Frontal cortex (tissue), 3 donors: ENCODE measurements at regions not wholly inside any gene's neighbourhood (a gene's known extent, or its start where the extent isn't known, plus 50 kb on each side); places are given as distances from the start of the nearest gene placed in this dataset.
"Not testable (repeated sequence)": the region's sequence is repeated elsewhere in the genome, so short reads cannot be mapped to it uniquely, and the experiment has no call there.

Source experiments
- DNase-seq, 2 donors: peaks; one replicate each; pipeline ENCODE4 v3.0.0; 2012; ENCODE audit warnings: low spot score in 2 of 2
- FAIRE-seq: peaks from 2 replicates; lab custom pipeline; 2012; peaks lifted over from hg19 to GRCh38; lab: Jason Lieb, UNC
- donor health status: control.
- donor health status: control.
- donor health status: control.

DNA sequence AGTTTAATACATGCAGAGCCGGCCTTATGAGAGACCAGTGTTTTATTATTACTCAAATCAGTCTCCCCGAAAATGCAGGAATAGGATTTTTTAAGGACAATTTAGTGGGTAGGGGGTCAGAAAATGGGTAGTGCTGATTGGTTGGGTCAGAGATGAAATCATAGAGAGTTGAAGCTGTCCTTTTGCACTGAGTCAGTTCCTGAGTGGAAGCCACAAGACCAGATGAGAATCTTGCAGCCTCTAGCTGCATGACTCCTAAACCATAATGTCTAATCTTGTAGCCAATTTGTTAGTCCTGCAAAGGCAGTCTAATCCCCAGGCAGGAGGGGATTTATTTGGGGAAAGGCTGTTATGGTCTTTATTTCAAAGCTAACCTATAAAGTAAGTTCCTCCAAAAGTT lies 1163.9 kb downstream of the DIAPH3 start:
- FAIRE-seq: no peak
- DNase-seq: no peak

- no peak for DNase-seq
- FAIRE-seq: no peak
These were observed 1163.0 kb downstream of the DIAPH3 start for GRCh38 chr13:59000770-59001169.

DNA sequence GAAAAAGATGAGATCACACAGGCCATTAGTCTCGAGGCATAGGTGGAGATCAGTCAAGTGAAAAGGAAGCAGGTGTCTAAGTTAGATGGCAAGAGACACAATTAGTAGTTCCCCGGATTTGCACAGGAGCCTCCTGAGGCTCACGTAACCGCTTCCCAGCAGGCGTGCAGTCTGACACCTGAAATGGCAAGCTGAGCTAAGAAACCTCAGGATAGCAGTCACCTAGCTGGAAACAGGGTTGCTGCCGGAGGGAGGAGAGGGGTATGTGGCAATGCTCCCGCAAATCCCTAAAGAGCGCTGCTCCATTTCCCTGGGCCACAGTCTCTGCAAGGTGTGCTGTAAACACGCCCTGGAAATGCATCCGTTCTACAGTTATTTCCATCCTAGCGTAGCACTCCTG lies 1151.0 kb downstream of the DIAPH3 start:
- FAIRE-seq: no peak

DNA sequence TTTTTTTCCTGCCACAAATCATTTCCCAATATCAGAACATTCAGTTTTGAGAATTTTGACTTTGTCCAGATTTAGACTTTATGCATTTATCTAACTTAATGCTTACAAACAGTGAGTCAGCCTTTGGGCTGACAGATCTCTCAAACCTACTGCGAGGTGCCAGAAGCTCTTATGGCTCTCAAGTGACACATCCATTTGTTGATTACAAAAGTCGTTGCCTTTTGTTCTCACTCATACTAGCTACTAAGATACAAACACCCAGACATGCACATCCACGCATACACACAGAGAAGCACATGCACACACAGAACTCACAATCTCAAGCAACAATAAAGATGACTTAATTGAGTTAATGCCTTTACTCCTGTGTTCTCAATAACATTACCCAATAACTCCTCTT lies 1147.5 kb downstream of the DIAPH3 start:
- FAIRE-seq (no peak), DNase-seq (no peak)

More for the DNA sequence above, 1151.0 kb downstream of the DIAPH3 start:
- no peak for DNase-seq

GRCh38 chr13:59024434-59024833 lies 1139.3 kb downstream of the DIAPH3 start:
- DNase-seq (no peak), FAIRE-seq (no peak)

DNA sequence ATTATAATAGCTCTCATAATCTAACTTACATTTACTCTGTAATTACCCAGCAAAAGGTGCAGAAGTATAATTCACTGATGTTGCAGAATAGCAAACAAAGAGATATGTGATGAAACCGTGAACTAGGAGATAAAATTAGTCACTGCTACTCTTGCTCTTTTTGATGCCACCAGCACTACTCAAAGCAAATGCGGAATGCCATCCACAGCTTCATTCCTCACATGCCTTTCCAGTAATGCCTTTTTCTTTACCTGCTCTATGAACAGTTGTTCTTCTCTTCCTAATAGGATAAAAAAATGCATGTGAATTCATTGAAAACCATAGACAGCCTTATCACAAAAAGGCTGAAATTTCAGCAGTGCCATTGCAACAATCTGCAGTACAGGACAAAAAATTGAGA lies 1129.5 kb downstream of the DIAPH3 start:
- no peak for FAIRE-seq

GRCh38 chr13:59038824-59039223 lies 1124.9 kb downstream of the DIAPH3 start:
- no peak for FAIRE-seq
- DNase-seq: no peak

More for the DNA sequence above, 1129.5 kb downstream of the DIAPH3 start:
- no peak for DNase-seq

- no peak for DNase-seq
- FAIRE-seq: no peak
These were observed 1120.7 kb downstream of the DIAPH3 start for GRCh38 chr13:59043016-59043415.

- DNase-seq: no peak
- FAIRE-seq: no peak
These were observed 1116.2 kb downstream of the DIAPH3 start for GRCh38 chr13:59047546-59047945.

- DNase-seq (no peak), FAIRE-seq (no peak)
These were observed 1102.1 kb downstream of the DIAPH3 start for GRCh38 chr13:59061621-59062020.

- FAIRE-seq (no peak), DNase-seq (no peak)
These were observed 1099.7 kb downstream of the DIAPH3 start for GRCh38 chr13:59064042-59064441.

DNA sequence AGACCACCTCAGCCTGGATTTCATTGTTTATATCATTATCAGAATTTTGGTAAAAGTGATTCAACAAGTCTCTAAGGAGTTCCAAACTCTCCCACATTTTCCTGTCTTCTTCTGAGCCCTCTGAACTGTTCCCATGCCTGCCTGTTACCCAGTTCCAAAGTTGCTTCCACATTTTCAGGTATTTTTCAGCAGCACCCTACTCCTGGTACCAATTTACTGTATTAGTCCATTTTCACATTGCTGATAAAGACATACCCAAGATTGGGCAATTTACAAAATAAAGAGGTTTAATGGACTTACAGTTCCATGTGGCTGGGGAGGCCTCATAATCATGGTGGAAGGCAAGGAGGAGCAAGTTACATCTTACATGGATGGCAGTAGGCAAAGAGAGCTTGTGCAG lies 1087.3 kb downstream of the DIAPH3 start:
- FAIRE-seq, DNase-seq: not testable (repeated sequence)

DNA sequence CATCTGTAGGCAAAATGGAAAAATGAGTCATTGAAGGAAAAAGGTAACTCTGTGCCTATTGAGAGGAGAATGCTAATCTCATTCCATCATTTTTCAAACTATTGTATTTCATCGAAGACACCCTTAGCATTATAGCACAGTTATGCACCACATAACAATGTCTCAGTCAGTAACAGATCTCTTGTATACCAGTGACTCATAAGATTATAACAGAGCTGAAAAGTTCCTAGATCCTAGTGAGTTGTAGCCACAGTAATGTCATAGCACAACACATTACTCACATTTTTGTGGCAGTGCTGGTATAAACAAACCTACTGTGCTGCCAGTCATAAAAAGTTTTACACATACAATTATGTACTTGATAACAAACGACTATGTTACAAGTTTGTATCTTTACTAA lies 1077.6 kb downstream of the DIAPH3 start:
- no peak for DNase-seq
- no peak for FAIRE-seq

DNA sequence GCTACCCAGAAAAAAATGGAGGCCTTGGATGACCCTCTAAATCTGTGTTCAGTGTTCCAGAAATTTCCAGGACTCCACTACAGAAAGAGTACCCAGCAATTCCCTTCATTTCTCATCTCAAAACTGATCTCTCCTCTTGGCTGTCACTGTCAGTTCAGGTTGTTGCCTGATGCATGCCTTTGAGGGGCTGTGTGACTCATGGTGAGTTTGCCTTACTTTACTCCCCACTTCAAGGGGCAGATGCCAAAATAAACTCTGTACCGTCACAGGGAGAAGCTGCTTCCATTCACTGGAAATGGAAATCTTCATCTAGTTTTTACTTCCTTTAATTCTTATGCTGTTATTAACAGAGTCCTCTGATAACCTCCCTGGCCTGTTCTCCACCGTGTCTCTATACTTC lies 1075.0 kb downstream of the DIAPH3 start:
- DNase-seq (no peak), FAIRE-seq (no peak)

DNA sequence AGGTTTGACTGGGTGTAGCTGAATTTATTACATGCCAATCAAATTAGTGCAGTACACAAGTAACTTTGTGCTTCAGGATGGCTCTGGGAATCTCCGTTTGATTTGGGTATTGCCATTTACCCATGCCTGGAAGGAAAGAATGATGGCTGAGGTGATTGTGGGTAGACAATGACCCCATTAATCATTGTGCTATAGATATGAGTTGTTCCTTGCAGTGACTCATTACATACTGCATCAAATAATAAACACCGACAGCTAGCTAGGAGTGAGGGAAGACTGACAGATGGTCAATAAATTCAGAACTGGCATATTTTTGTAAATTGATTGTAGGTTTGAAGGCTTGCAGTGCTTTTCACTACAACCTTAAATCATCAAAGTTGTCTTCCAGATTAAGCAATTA lies 1069.5 kb downstream of the DIAPH3 start:
- FAIRE-seq (no peak), DNase-seq (no peak)

DNA sequence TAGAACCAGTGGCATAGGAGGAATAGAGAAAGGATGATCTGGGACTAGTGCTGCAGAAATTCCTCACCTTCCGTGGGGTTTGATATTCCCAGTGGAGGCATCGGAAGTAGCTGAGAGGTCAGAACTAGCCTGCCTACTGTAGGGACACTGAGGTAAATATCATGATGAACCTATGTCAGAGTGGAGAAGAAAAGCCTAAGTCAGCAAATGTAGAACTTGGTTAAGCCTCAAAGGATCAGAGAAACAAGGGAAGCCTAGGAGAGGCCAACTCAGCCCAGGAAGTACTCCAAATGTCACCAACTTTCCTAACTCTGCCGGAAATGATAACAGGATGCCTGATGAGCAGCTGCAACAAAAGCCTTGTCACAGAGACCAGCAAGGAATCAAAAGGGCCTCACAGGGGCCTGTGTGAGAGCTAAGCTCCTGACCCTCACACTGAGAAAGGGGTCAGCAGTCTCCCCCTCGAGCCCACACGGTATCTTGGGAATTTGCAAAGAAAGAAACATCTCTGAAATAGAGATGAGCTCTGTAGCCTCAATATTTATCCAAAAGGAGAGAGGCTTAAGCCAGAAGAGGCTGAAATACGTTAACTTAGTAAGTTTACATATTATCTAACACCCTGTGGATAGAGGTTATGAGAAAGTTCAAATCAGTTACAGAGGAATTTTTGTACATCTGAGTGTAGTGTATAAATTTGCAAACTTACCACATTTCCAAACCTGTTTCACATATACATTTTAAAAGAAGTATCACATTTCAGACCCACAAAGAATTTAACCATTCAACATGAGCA lies 1064.3 kb downstream of the DIAPH3 start:
- FAIRE-seq: no peak
- DNase-seq: no peak

DNA sequence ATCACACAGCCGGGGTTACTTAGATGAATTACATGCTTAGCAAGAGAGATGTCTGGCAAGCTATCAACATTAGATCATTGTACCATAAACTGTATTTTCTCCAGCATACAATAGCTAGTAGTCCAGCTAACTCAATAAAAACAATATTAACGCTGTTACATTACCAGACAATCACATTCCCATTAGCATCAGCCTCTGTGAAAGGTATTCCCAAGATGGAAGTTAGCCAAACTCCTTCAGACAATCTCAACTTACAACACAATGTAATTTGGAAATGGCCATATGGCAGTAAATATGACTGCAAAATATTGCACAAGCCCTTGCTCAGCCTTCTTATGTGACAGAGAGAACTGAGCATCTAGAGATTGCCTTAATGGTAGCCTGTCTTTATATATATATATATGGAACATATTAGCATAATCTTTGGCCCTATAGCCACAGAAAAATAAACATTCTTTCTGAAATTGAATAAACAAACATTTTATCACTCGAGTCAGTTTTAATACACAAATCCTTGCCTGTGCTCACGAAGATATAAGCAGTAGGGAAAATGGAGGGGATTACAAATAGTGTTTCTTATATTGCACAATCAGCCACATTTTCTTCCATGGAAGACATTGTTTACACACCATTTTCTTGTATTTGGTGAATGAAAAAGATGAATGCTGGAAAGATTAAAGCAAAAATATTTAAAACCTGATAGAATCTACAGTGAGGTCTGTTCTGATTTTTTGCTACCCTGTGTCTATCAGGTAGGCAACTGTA lies 1060.5 kb downstream of the DIAPH3 start:
- FAIRE-seq (no peak), DNase-seq (no peak)

GRCh38 chr13:59111751-59112171 lies 1052.0 kb downstream of the DIAPH3 start:
- DNase-seq (no peak), FAIRE-seq (no peak)

- no peak for FAIRE-seq
- peak; percentile 3 to 13 for DNase-seq
These were observed 1051.5 kb downstream of the DIAPH3 start for GRCh38 chr13:59112221-59112718.

- DNase-seq (no peak), FAIRE-seq (no peak)
These were observed 1044.3 kb downstream of the DIAPH3 start for GRCh38 chr13:59119475-59119874.

- DNase-seq (no peak), FAIRE-seq (no peak)
These were observed 1043.4 kb downstream of the DIAPH3 start for GRCh38 chr13:59120297-59120843.
